ENCODE measurements at regions not wholly inside any gene's neighbourhood (a gene's known extent, or its start where the extent isn't known, plus 50 kb on each side); places are given as distances from the start of the nearest gene placed in this dataset.
"Not testable (repeated sequence)": the region's sequence is repeated elsewhere in the genome, so short reads cannot be mapped to it uniquely, and the experiment has no call there.

GRCh38 chr16:5750439-5750838 lies 652.8 kb upstream of the EEF2KMT start:
- H3K9me3 ChIP-seq (ENCODE audit: control insufficient read depth, insufficient read depth, low read length); H2BK20ac ChIP-seq (ENCODE audit: low read depth, low read length); H3K23ac ChIP-seq (ENCODE audit: low read depth, low read length); H3K36me3 ChIP-seq (ENCODE audit: control insufficient read depth, insufficient read depth, low read length); H3K18ac ChIP-seq (ENCODE audit: low read depth, low read length); DNase-seq; intact Hi-C loops (cut with micrococcal nuclease); BruUV-seq (replicated peaks); H3K9ac ChIP-seq (ENCODE audit: low read depth, low read length); H3K9me1 ChIP-seq (ENCODE audit: insufficient read depth, low read length); dilution Hi-C loops (cut with HindIII; ENCODE audit: low sequenced_read_pairs, unreplicated experiment); H4K91ac ChIP-seq (ENCODE audit: insufficient read depth, low read depth, low read length); H4K8ac ChIP-seq (ENCODE audit: low read depth in 2 of 2, low read length in 2 of 2); H4K5ac ChIP-seq (ENCODE audit: low read depth, low read length); POLR2A ChIA-PET (ENCODE audit: unreplicated experiment); H2BK15ac ChIP-seq (ENCODE audit: low read depth, low read length); H3K4me3 ChIP-seq (ENCODE audit: insufficient read depth, low read depth, low read length); H2BK5ac ChIP-seq (ENCODE audit: low read depth, low read length, poor library complexity, severe bottlenecking); H2AK9ac ChIP-seq (replicated peaks; ENCODE audit: low read depth, low read length, poor library complexity); H3K4me2 ChIP-seq (ENCODE audit: low read depth, low read length); CTCF ChIA-PET; H2AFZ ChIP-seq (replicated peaks; ENCODE audit: low read length, poor library complexity); H3K4ac ChIP-seq (ENCODE audit: low read depth, low read length); H3K27ac ChIP-seq (ENCODE audit: insufficient read depth, low read length); H3K4me1 ChIP-seq (ENCODE audit: control insufficient read depth, insufficient read depth, low read length); H3K14ac ChIP-seq (replicated peaks; ENCODE audit: low read depth, low read length); H2BK120ac ChIP-seq (ENCODE audit: low read depth, low read length); H2AK5ac ChIP-seq (ENCODE audit: low read depth, low read length); H3K56ac ChIP-seq (ENCODE audit: extremely low read depth, insufficient read depth, low read length); in situ Hi-C loops (cut with MboI; ENCODE audit: low sequenced_read_pairs); H3K79me1 ChIP-seq (ENCODE audit: low read depth in 1 of 2, low read length in 2 of 2); H3K27me3 ChIP-seq (ENCODE audit: control insufficient read depth, insufficient read depth, low read length); ATAC-seq (ENCODE audit: low read depth); H4K20me1 ChIP-seq (ENCODE audit: insufficient read depth, low read length): not testable (repeated sequence)
- WGBS, 2 experiments (ENCODE audit: extremely low coverage in 2 of 2, insufficient read length in 1 of 2) = 60% methylated on average over 1 of the region's 11 CpGs; no CpG with 5 or more reads in 1 of the 2 experiments
